ENCODE measurements at regions not wholly inside any gene's neighbourhood (a gene's known extent, or its start where the extent isn't known, plus 50 kb on each side); places are given as distances from the start of the nearest gene placed in this dataset.
"Not testable (repeated sequence)": the region's sequence is repeated elsewhere in the genome, so short reads cannot be mapped to it uniquely, and the experiment has no call there.

- intact Hi-C loops (cut with DNase I): no loop called here
- no peak for DNase-seq
Observed at GRCh38 chr6:126945150-126945685, 173.3 kb upstream of the RSPO3 start.

GRCh38 chr6:126945812-126946360, 172.6 kb upstream of the RSPO3 start:
- intact Hi-C loops (cut with DNase I): no loop called here
- no peak for DNase-seq

- no peak for DNase-seq
Observed at GRCh38 chr6:126947070-126947469, 171.4 kb upstream of the RSPO3 start.

GRCh38 chr6:126949786-126950185, 168.7 kb upstream of the RSPO3 start:
- DNase-seq: no peak
- intact Hi-C loops (cut with DNase I): no loop called here

More at GRCh38 chr6:126947070-126947469, 171.4 kb upstream of the RSPO3 start:
- intact Hi-C loops (cut with DNase I): no loop called here

- intact Hi-C loops (cut with DNase I): no loop called here
- DNase-seq: no peak
Observed at GRCh38 chr6:126955621-126956020, 162.8 kb upstream of the RSPO3 start.

GRCh38 chr6:126957721-126958120, 160.8 kb upstream of the RSPO3 start:
- intact Hi-C loops (cut with DNase I): no loop called here
- DNase-seq: no peak

GRCh38 chr6:126959765-126960164, 158.7 kb upstream of the RSPO3 start:
- DNase-seq: no peak
- intact Hi-C loops (cut with DNase I): no loop called here

- no peak for DNase-seq
- intact Hi-C loops (cut with DNase I): no loop called here
Observed at GRCh38 chr6:126963077-126963809, 155.2 kb upstream of the RSPO3 start.

- no peak for DNase-seq
- intact Hi-C loops (cut with DNase I): no loop called here
Observed at GRCh38 chr6:126967296-126968005, 151.0 kb upstream of the RSPO3 start.

GRCh38 chr6:126976253-126976797, 142.1 kb upstream of the RSPO3 start:
- DNase-seq: no peak
- intact Hi-C loops (cut with DNase I): no loop called here

- DNase-seq: no peak
- intact Hi-C loops (cut with DNase I): no loop called here
Observed at GRCh38 chr6:126983779-126984178, 134.7 kb upstream of the RSPO3 start.

GRCh38 chr6:126988125-126988524, 130.3 kb upstream of the RSPO3 start:
- DNase-seq; intact Hi-C loops (cut with DNase I): not testable (repeated sequence)

GRCh38 chr6:127000631-127001030, 117.8 kb upstream of the RSPO3 start:
- intact Hi-C loops (cut with DNase I): no loop called here
- no peak for DNase-seq

GRCh38 chr6:127013865-127014264, 104.6 kb upstream of the RSPO3 start:
- DNase-seq: no peak
- intact Hi-C loops (cut with DNase I): no loop called here

- intact Hi-C loops (cut with DNase I): no loop called here
- no peak for DNase-seq
Observed at GRCh38 chr6:127015858-127016257, 102.6 kb upstream of the RSPO3 start.

GRCh38 chr6:127019828-127020227, 98.6 kb upstream of the RSPO3 start:
- intact Hi-C loops (cut with DNase I): no loop called here
- DNase-seq: no peak

GRCh38 chr6:127022302-127022701, 96.2 kb upstream of the RSPO3 start:
- peak in 2 of 10 donors; percentile 18 to 27 for DNase-seq

GRCh38 chr6:127023001-127023778, 95.3 kb upstream of the RSPO3 start:
- intact Hi-C loops (cut with DNase I): no loop called here
- DNase-seq: no peak

More at GRCh38 chr6:127022302-127022701, 96.2 kb upstream of the RSPO3 start:
- intact Hi-C loops (cut with DNase I): no loop called here

GRCh38 chr6:127026247-127026646, 92.2 kb upstream of the RSPO3 start:
- intact Hi-C loops (cut with DNase I): no loop called here
- no peak for DNase-seq

- DNase-seq: no peak
- intact Hi-C loops (cut with DNase I): no loop called here
Observed at GRCh38 chr6:127030111-127030510, 88.4 kb upstream of the RSPO3 start.
